ENCODE measurements at regions not wholly inside any gene's neighbourhood (a gene's known extent, or its start where the extent isn't known, plus 50 kb on each side); places are given as distances from the start of the nearest gene placed in this dataset.

- H3K27me3 Mint-ChIP-seq (ENCODE audit: unreplicated experiment) = no peaks in the 10 kb centered on the region
- H3K4me1 Mint-ChIP-seq (ENCODE audit: low read depth, unreplicated experiment) = no peaks in the 10 kb centered on the region
- H3K36me3 Mint-ChIP-seq (ENCODE audit: insufficient read depth, unreplicated experiment) = no peaks in the 10 kb centered on the region
- no peak overlapping the region for H3K27ac Mint-ChIP-seq (ENCODE audit: unreplicated experiment)
- no peak overlapping the region for H3K4me3 Mint-ChIP-seq (ENCODE audit: low read depth, unreplicated experiment)
- H3K9me3 Mint-ChIP-seq (ENCODE audit: low read depth, unreplicated experiment) = peaks cover 14% of the 10 kb centered on the region
- DNase-seq = no peak
- CTCF ChIA-PET = no interaction called here
- TF ChIP-seq CTCF (IDR thresholded peaks at IDR 0.05; ENCODE audit: unreplicated experiment) = no peak
- intact Hi-C loops (cut with micrococcal nuclease; ENCODE audit: unreplicated experiment) = loop anchor here (10.0 kb wide), 1 partner anchor 432 kb away; no protein-coding TSS in a partner anchor
- BruUV-seq (replicated peaks) = no TSS peak
Measured at GRCh38 chr5:30802961-30803705, 390.4 kb upstream of the CDH6 start.

GRCh38 chr5:30781643-30782042, 411.8 kb upstream of the CDH6 start:
- Mint-ChIP-seq H3K9me3 (ENCODE audit: low read depth, unreplicated experiment) (peaks cover 5% of the 10 kb centered on the region), H3K4me1 (ENCODE audit: low read depth, unreplicated experiment) (no peaks in the 10 kb centered on the region), H3K27ac (ENCODE audit: unreplicated experiment) (no peak overlapping the region), H3K4me3 (ENCODE audit: low read depth, unreplicated experiment) (no peak overlapping the region), H3K27me3 (ENCODE audit: unreplicated experiment) (no peaks in the 10 kb centered on the region), H3K36me3 (ENCODE audit: insufficient read depth, unreplicated experiment) (no peaks in the 10 kb centered on the region)
- TF ChIP-seq CTCF (IDR thresholded peaks at IDR 0.05; ENCODE audit: unreplicated experiment) = no peak
- DNase-seq = no peak
- CTCF ChIA-PET = no interaction called here
- no TSS peak for BruUV-seq (replicated peaks)
- intact Hi-C loops (cut with micrococcal nuclease; ENCODE audit: unreplicated experiment) = no loop called here

- intact Hi-C loops (cut with micrococcal nuclease; ENCODE audit: unreplicated experiment) = no loop called here
- no peak overlapping the region for H3K27ac Mint-ChIP-seq (ENCODE audit: unreplicated experiment)
- peaks cover 2% of the 10 kb centered on the region for H3K9me3 Mint-ChIP-seq (ENCODE audit: low read depth, unreplicated experiment)
- H3K36me3 Mint-ChIP-seq (ENCODE audit: insufficient read depth, unreplicated experiment) = no peaks in the 10 kb centered on the region
- TF ChIP-seq CTCF (IDR thresholded peaks at IDR 0.05; ENCODE audit: unreplicated experiment) = no peak
- BruUV-seq (replicated peaks) = no TSS peak
- no peaks in the 10 kb centered on the region for H3K4me1 Mint-ChIP-seq (ENCODE audit: low read depth, unreplicated experiment)
- no peak overlapping the region for H3K4me3 Mint-ChIP-seq (ENCODE audit: low read depth, unreplicated experiment)
- CTCF ChIA-PET = no interaction called here
- no peaks in the 10 kb centered on the region for H3K27me3 Mint-ChIP-seq (ENCODE audit: unreplicated experiment)
- no peak for DNase-seq
Measured at GRCh38 chr5:30768056-30768690, 425.3 kb upstream of the CDH6 start.

GRCh38 chr5:30765706-30766105, 427.8 kb upstream of the CDH6 start:
- Mint-ChIP-seq H3K9me3 (ENCODE audit: low read depth, unreplicated experiment) (peaks cover 2% of the 10 kb centered on the region), H3K27ac (ENCODE audit: unreplicated experiment) (no peak overlapping the region), H3K27me3 (ENCODE audit: unreplicated experiment) (no peaks in the 10 kb centered on the region), H3K36me3 (ENCODE audit: insufficient read depth, unreplicated experiment) (no peaks in the 10 kb centered on the region), H3K4me1 (ENCODE audit: low read depth, unreplicated experiment) (no peaks in the 10 kb centered on the region), H3K4me3 (ENCODE audit: low read depth, unreplicated experiment) (no peak overlapping the region)
- intact Hi-C loops (cut with micrococcal nuclease; ENCODE audit: unreplicated experiment) = no loop called here
- CTCF ChIA-PET = no interaction called here
- BruUV-seq (replicated peaks) = no TSS peak
- no peak for DNase-seq
- no peak for TF ChIP-seq CTCF (IDR thresholded peaks at IDR 0.05; ENCODE audit: unreplicated experiment)
